Mammary epithelial cell (primary cell): ENCODE measurements at regions not wholly inside any gene's neighbourhood (a gene's known extent, or its start where the extent isn't known, plus 50 kb on each side); places are given as distances from the start of the nearest gene placed in this dataset.
"Not testable (repeated sequence)": the region's sequence is repeated elsewhere in the genome, so short reads cannot be mapped to it uniquely, and the experiment has no call there.

Source experiments
- EZH2 ChIP-seq: IDR thresholded peaks from 2 replicates; pipeline ENCODE4 v1.6.1; 2012; ENCODE audit warnings: low read length, inconsistent platforms, borderline replicate concordance
- TF ChIP-seq, protein P1 (sequence below), 2 donors: IDR thresholded peaks in 1 of 2; conservative IDR thresholded peaks in 1 of 2; 2 replicates each; pipeline ENCODE4 v1.5.1; 2011 to 2012; ENCODE audit warnings: inconsistent platforms in 2 of 2, low read length in 2 of 2, mild to moderate bottlenecking in 2 of 2, control low read depth in 1 of 2, low read depth in 1 of 2; ENCODE audit not compliant: insufficient read depth in 1 of 2; ENCODE audit errors: extremely low read depth in 1 of 2

DNA sequence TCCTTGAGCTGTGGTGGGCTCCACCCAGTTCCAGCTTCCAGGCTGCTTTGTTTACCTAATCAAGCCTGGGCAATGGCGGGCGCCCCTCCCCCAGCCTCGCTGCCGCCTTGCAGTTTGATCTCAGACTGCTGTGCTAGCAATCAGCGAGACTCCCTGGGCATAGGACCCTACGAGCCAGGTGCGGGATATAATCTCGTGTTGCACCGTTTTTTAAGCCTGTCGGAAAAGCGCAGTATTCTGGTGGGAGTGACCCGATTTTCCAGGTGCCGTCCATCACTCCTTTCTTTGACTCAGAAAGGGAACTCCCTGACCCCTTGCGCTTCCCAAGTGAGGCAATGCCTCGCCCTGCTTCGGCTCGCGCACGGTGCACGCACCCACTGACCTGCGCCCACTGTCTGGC, 133.0 kb upstream of the TCF4 start:
- TF ChIP-seq, protein P1, sequence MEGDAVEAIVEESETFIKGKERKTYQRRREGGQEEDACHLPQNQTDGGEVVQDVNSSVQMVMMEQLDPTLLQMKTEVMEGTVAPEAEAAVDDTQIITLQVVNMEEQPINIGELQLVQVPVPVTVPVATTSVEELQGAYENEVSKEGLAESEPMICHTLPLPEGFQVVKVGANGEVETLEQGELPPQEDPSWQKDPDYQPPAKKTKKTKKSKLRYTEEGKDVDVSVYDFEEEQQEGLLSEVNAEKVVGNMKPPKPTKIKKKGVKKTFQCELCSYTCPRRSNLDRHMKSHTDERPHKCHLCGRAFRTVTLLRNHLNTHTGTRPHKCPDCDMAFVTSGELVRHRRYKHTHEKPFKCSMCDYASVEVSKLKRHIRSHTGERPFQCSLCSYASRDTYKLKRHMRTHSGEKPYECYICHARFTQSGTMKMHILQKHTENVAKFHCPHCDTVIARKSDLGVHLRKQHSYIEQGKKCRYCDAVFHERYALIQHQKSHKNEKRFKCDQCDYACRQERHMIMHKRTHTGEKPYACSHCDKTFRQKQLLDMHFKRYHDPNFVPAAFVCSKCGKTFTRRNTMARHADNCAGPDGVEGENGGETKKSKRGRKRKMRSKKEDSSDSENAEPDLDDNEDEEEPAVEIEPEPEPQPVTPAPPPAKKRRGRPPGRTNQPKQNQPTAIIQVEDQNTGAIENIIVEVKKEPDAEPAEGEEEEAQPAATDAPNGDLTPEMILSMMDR (conservative IDR thresholded peaks at IDR 0.05 in 1 of 2, IDR thresholded peaks at IDR 0.05 in 1 of 2; ENCODE audit: extremely low read depth in 1 of 2, insufficient read depth in 1 of 2, low read depth in 1 of 2, low read length in 2 of 2) = not testable (repeated sequence)
- not testable (repeated sequence) for TF ChIP-seq EZH2
